A673 (cell line): ENCODE measurements at regions not wholly inside any gene's neighbourhood (a gene's known extent, or its start where the extent isn't known, plus 50 kb on each side); places are given as distances from the start of the nearest gene placed in this dataset.

Experiments used
- BruUV-seq: library from RNA; stranded (reverse); fragments of 400-500 nt; replicated peaks from 2 replicates; lab custom pipeline; 2021; lab: Mats Ljungman, UMichigan
- CTCF ChIA-PET: fragments of 300-600 bp; sonication (Branson Sonifier 250); formaldehyde crosslinking; loops from one replicate; lab custom pipeline; 2022; ENCODE audit warnings: antibody characterized with exemption; lab: Charles Lee
- POLR2A ChIA-PET: fragments of 300-600 bp; sonication (Branson Sonifier 250); formaldehyde crosslinking; loops from one replicate; lab custom pipeline; 2022; ENCODE audit warnings: antibody characterized with exemption; ENCODE audit not compliant: low non-redundant PET; lab: Charles Lee
- DNase-seq: peaks from one replicate; pipeline ENCODE4 v3.0.0-alpha.2; 2015; ENCODE audit warnings: low spot score
- H3K27ac ChIP-seq: fragments of 200-600 bp; sonication (generic); 2 replicates; pipeline ENCODE4 v1.5.1; 2016; ENCODE audit warnings: mixed run types, low read depth, mild to moderate bottlenecking, mixed read lengths, antibody characterized with exemption, low read length; ENCODE audit not compliant: poor library complexity, severe bottlenecking
- H3K27me3 ChIP-seq: fragments of 200-600 bp; sonication (generic); replicated peaks from 2 replicates; pipeline ENCODE4 v1.6.1; 2017; ENCODE audit warnings: mixed run types, low read depth, mild to moderate bottlenecking, mixed read lengths, antibody characterized with exemption, low read length; ENCODE audit not compliant: insufficient read depth, poor library complexity
- H3K36me3 ChIP-seq: fragments of 200-600 bp; sonication (generic); 2 replicates; pipeline ENCODE4 v1.6.1; 2016; ENCODE audit warnings: mixed run types, mild to moderate bottlenecking, mixed read lengths, antibody characterized with exemption, low read length; ENCODE audit not compliant: insufficient read depth, poor library complexity, severe bottlenecking
- H3K4me1 ChIP-seq: fragments of 200-600 bp; sonication (generic); 2 replicates; pipeline ENCODE4 v1.6.1; 2017; ENCODE audit warnings: mixed run types, mild to moderate bottlenecking, mixed read lengths, antibody characterized with exemption, low read length; ENCODE audit not compliant: insufficient read depth, poor library complexity, severe bottlenecking
- H3K4me3 ChIP-seq: fragments of 200-600 bp; sonication (generic); 2 replicates; pipeline ENCODE4 v1.5.1; 2016; ENCODE audit warnings: low read depth, mixed run types, mild to moderate bottlenecking, mixed read lengths, low read length; ENCODE audit not compliant: poor library complexity, severe bottlenecking
- H3K9me3 ChIP-seq: fragments of 200-600 bp; sonication (generic); 2 replicates; pipeline ENCODE4 v1.6.1; 2016; ENCODE audit warnings: mixed run types, low read depth, mild to moderate bottlenecking, mixed read lengths, antibody characterized with exemption, low read length; ENCODE audit not compliant: poor library complexity, severe bottlenecking
- CTCF ChIP-seq: fragments of 300-800, 200-600 bp; sonication (generic); conservative IDR thresholded peaks from 2 replicates; pipeline ENCODE4 v1.5.1; 2017; ENCODE audit warnings: low read depth, mild to moderate bottlenecking, antibody characterized with exemption, low read length, moderate library complexity, mixed read lengths
- EZH2 ChIP-seq: fragments of 200-600 bp; sonication (generic); IDR thresholded peaks from 2 replicates; pipeline ENCODE4 v1.6.1; 2017; ENCODE audit warnings: borderline replicate concordance, low read depth, mild to moderate bottlenecking, mixed read lengths, antibody characterized with exemption, low read length; ENCODE audit not compliant: poor library complexity, severe bottlenecking
- intact Hi-C: fragments of 100-400 bp; cut with micrococcal nuclease; formaldehyde crosslinking; loops from one replicate; pipeline ENCODE4 v1.10.0; 2022; ENCODE audit not compliant: unreplicated experiment

GRCh38 chr4:26044524-26044923 lies 130.5 kb downstream of the SMIM20 start:
- Histone ChIP-seq H3K4me3 (no peak overlapping the region), H3K9me3 (no peaks in the 10 kb centered on the region), H3K27ac (no peak overlapping the region), H3K36me3 (no peaks in the 10 kb centered on the region), H3K27me3 (peaks cover 5% of the 10 kb centered on the region), H3K4me1 (no peaks in the 10 kb centered on the region)
- POLR2A ChIA-PET: no interaction called here
- CTCF ChIA-PET: no interaction called here
- no TSS peak for BruUV-seq
- DNase-seq: no peak
- intact Hi-C loops: no loop called here
- TF ChIP-seq CTCF: no peak
- TF ChIP-seq EZH2: no peak

GRCh38 chr4:26044983-26045382 lies 131.0 kb downstream of the SMIM20 start:
- Histone ChIP-seq H3K27me3 (peaks cover 5% of the 10 kb centered on the region), H3K27ac (no peak overlapping the region), H3K9me3 (no peaks in the 10 kb centered on the region), H3K4me1 (no peaks in the 10 kb centered on the region), H3K36me3 (no peaks in the 10 kb centered on the region), H3K4me3 (no peak overlapping the region)
- ChIA-PET CTCF (no interaction called here), POLR2A (no interaction called here)
- no peak for DNase-seq
- TF ChIP-seq EZH2: no peak
- TF ChIP-seq CTCF: no peak
- intact Hi-C loops: no loop called here
- BruUV-seq: no TSS peak

- TF ChIP-seq CTCF: no peak
- no peak for TF ChIP-seq EZH2
- POLR2A ChIA-PET: no interaction called here
- H3K27me3 ChIP-seq: peaks cover 5% of the 10 kb centered on the region
- intact Hi-C loops: no loop called here
- H3K36me3 ChIP-seq: no peaks in the 10 kb centered on the region
- H3K4me1 ChIP-seq: no peaks in the 10 kb centered on the region
- no peak overlapping the region for H3K4me3 ChIP-seq
- CTCF ChIA-PET: no interaction called here
- no peaks in the 10 kb centered on the region for H3K9me3 ChIP-seq
- no peak for DNase-seq
- no peak overlapping the region for H3K27ac ChIP-seq
- BruUV-seq: no TSS peak
These were observed 133.8 kb downstream of the SMIM20 start for GRCh38 chr4:26047795-26048194.
